ENCODE measurements at regions not wholly inside any gene's neighbourhood (a gene's known extent, or its start where the extent isn't known, plus 50 kb on each side); places are given as distances from the start of the nearest gene placed in this dataset.

GRCh38 chr2:160936044-160936806, 224.0 kb upstream of the TANK start:
- TF ChIP-seq CTCF (IDR thresholded peaks at IDR 0.05) (no peak), EP300 (IDR thresholded peaks at IDR 0.05) (no peak)
